Breast epithelium (tissue), 4 donors: ENCODE measurements at regions not wholly inside any gene's neighbourhood (a gene's known extent, or its start where the extent isn't known, plus 50 kb on each side); places are given as distances from the start of the nearest gene placed in this dataset.

ENCODE experiments used
- DNase-seq, 2 donors: peaks; one replicate each; pipeline ENCODE4 v3.0.0-alpha.2; 2019; ENCODE audit warnings: low spot score in 2 of 2
- H3K27ac ChIP-seq, 2 donors: fragments of 200-600 bp; sonication (generic) in 1 of 2; one replicate each; pipeline ENCODE4 v1.5.1; 2016 to 2019; ENCODE audit warnings: mild to moderate bottlenecking in 1 of 2
- H3K27me3 ChIP-seq, 2 donors: fragments of 200-600 bp; sonication (generic) in 1 of 2; one replicate each; pipeline versions ENCODE4 v1.5.1 to v1.6.0; 2017 to 2019; ENCODE audit warnings: control low read depth in 1 of 2, mild to moderate bottlenecking in 1 of 2
- H3K36me3 ChIP-seq: fragments of 200-600 bp; one replicate; pipeline ENCODE4 v1.5.1; 2019
- H3K4me1 ChIP-seq, 2 donors: fragments of 200-600 bp; sonication (generic); one replicate each; pipeline ENCODE4 v1.5.1; 2016 to 2019; ENCODE audit warnings: control low read depth in 1 of 2
- H3K4me3 ChIP-seq, 3 donors: fragments of 200-600 bp; sonication (generic); 1 replicate in 2 of 3; 2 replicates in 1 of 3; pipeline ENCODE4 v1.5.1; 2016 to 2019; ENCODE audit warnings: mild to moderate bottlenecking in 3 of 3, moderate library complexity in 2 of 3
- H3K9me3 ChIP-seq, 2 donors: fragments of 200-600 bp; sonication (generic) in 1 of 2; one replicate each; pipeline ENCODE4 v1.5.1; 2016 to 2019; ENCODE audit warnings: control low read depth in 1 of 2
- CTCF ChIP-seq, 3 donors: fragments of 450-650 bp; IDR thresholded peaks; one replicate each; pipeline ENCODE4 v1.5.1; 2016 to 2017; ENCODE audit warnings: antibody characterized with exemption in 3 of 3, mild to moderate bottlenecking in 3 of 3, moderate library complexity in 3 of 3
- POLR2A ChIP-seq: fragments of 450-650 bp; IDR thresholded peaks from one replicate; pipeline ENCODE4 v1.6.1; 2016; ENCODE audit warnings: antibody characterized with exemption, mild to moderate bottlenecking, moderate library complexity
- POLR2AphosphoS5 ChIP-seq, 3 donors: sonication (generic); formaldehyde crosslinking; IDR thresholded peaks; one replicate each; pipeline ENCODE4 v1.6.1; 2017; ENCODE audit warnings: antibody characterized with exemption in 3 of 3
- intact Hi-C: fragments of 100-400 bp; cut with DNase I; formaldehyde crosslinking; loops from one replicate; pipeline ENCODE4 v1.15.1; 2023; ENCODE audit warnings: low total_unique reads

GRCh38 chr11:91904792-91905785 lies 319.5 kb upstream of the FAT3 start:
- no peak for DNase-seq
- TF ChIP-seq POLR2AphosphoS5 (IDR thresholded peaks at IDR 0.05): no peak
- TF ChIP-seq POLR2A: no peak
- TF ChIP-seq CTCF (IDR thresholded peaks at IDR 0.05): no peak
- H3K9me3 ChIP-seq: no peaks in the 10 kb centered on the region
- no peak overlapping the region for H3K27ac ChIP-seq
- intact Hi-C loops: no loop called here
- no peaks in the 10 kb centered on the region for H3K4me1 ChIP-seq
- H3K4me3 ChIP-seq: no peak overlapping the region
- no peaks in the 10 kb centered on the region for H3K27me3 ChIP-seq
- no peaks in the 10 kb centered on the region for H3K36me3 ChIP-seq

- no peaks in the 10 kb centered on the region for H3K9me3 ChIP-seq
- no peaks in the 10 kb centered on the region for H3K4me1 ChIP-seq
- H3K27me3 ChIP-seq: no peaks in the 10 kb centered on the region
- DNase-seq: no peak
- intact Hi-C loops: no loop called here
- no peak for TF ChIP-seq CTCF (IDR thresholded peaks at IDR 0.05)
- no peak for TF ChIP-seq POLR2A
- no peak for TF ChIP-seq POLR2AphosphoS5 (IDR thresholded peaks at IDR 0.05)
- no peaks in the 10 kb centered on the region for H3K36me3 ChIP-seq
- no peak overlapping the region for H3K4me3 ChIP-seq
- H3K27ac ChIP-seq: no peak overlapping the region
Observed at GRCh38 chr11:91902312-91902711, 322.3 kb upstream of the FAT3 start.

- no peaks in the 10 kb centered on the region for H3K9me3 ChIP-seq
- no peak overlapping the region for H3K27ac ChIP-seq
- H3K4me1 ChIP-seq: no peaks in the 10 kb centered on the region
- H3K36me3 ChIP-seq: no peaks in the 10 kb centered on the region
- no peaks in the 10 kb centered on the region for H3K27me3 ChIP-seq
- intact Hi-C loops: no loop called here
- TF ChIP-seq POLR2AphosphoS5 (IDR thresholded peaks at IDR 0.05) (no peak), POLR2A (no peak), CTCF (IDR thresholded peaks at IDR 0.05) (no peak)
- no peak overlapping the region for H3K4me3 ChIP-seq
- DNase-seq: no peak
Observed at GRCh38 chr11:91880660-91881059, 344.0 kb upstream of the FAT3 start.

- Histone ChIP-seq H3K4me3 (no peak overlapping the region), H3K27me3 (no peaks in the 10 kb centered on the region), H3K27ac (no peak overlapping the region), H3K4me1 (no peaks in the 10 kb centered on the region), H3K9me3 (no peaks in the 10 kb centered on the region), H3K36me3 (no peaks in the 10 kb centered on the region)
- no peak for DNase-seq
- no peak for TF ChIP-seq POLR2A
- TF ChIP-seq CTCF (IDR thresholded peaks at IDR 0.05): no peak
- no peak for TF ChIP-seq POLR2AphosphoS5 (IDR thresholded peaks at IDR 0.05)
- intact Hi-C loops: no loop called here
Observed at GRCh38 chr11:91876746-91877145, 347.9 kb upstream of the FAT3 start.

- H3K4me1 ChIP-seq: no peaks in the 10 kb centered on the region
- no peak for TF ChIP-seq POLR2A
- no peak for TF ChIP-seq POLR2AphosphoS5 (IDR thresholded peaks at IDR 0.05)
- no peak for TF ChIP-seq CTCF (IDR thresholded peaks at IDR 0.05)
- no peak overlapping the region for H3K4me3 ChIP-seq
- no peaks in the 10 kb centered on the region for H3K36me3 ChIP-seq
- intact Hi-C loops: no loop called here
- H3K27me3 ChIP-seq: no peaks in the 10 kb centered on the region
- no peaks in the 10 kb centered on the region for H3K9me3 ChIP-seq
- H3K27ac ChIP-seq: no peak overlapping the region
- no peak for DNase-seq
Observed at GRCh38 chr11:91872243-91872642, 352.4 kb upstream of the FAT3 start.
